HS-27A (cell line): ENCODE measurements at regions not wholly inside any gene's neighbourhood (a gene's known extent, or its start where the extent isn't known, plus 50 kb on each side); places are given as distances from the start of the nearest gene placed in this dataset.

Source experiments
- DNase-seq: peaks from one replicate; pipeline ENCODE4 v3.0.0-alpha.2; 2012; ENCODE audit warnings: low read depth, missing footprints

DNA sequence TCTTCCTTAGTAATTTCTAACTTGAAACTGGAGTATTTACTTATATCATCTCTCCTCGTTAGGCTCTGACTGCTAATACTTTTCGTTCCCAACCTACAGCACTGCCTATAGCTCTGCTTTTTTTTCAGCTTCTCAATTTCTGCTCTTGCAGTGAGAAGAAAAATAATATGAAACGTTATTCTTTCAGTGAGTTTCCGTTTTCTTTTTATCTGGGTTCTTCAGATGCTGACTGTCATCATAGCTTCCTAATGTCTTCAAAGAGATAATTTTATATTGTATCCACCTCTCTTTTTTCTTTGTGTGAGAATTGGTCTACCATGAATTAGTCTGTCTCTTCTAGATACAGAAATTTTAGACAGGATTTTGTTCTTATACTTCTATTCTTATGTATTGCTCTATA lies 454.9 kb downstream of the LMO7 start:
- no peak for DNase-seq

DNA sequence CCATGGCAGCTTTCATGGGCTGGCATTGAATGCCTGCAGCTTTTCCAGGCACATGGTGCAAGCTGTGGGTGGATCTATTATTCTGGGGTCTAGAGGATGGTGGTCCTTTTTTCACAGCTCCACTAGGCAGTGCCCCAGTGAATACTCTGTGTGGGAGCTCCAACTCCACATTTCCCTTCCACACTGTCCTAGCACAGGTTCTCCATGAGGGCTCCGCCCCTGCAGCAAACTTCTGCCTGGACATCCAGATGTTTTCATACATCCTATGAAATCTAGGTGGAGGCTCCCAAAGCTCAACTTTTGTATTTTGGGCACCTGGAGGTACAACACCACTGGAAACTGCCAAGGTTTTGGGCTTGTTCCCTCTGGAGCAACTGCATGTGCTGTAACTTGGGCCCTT lies 450.6 kb downstream of the LMO7 start:
- DNase-seq: no peak

DNA sequence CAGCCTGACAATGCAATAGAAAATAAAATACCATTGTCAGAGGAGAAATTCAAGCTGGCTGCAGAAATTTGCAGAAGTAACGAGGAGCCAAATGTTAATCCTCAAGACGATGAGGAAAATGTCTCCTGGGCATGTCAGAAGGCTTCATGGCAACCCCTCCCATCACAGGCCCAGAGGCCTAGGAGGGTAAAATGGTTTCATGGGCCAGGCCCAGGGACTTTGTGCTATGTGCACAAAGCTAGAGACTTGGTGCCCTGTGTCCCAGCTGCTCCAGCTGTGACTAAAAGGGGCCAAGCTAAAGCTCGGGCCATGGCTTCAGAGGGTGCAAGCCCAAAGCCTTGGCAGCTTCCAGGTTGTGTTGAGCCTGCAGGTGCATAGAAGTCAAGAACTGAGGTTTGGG lies 431.7 kb downstream of the LMO7 start:
- DNase-seq: no peak

DNA sequence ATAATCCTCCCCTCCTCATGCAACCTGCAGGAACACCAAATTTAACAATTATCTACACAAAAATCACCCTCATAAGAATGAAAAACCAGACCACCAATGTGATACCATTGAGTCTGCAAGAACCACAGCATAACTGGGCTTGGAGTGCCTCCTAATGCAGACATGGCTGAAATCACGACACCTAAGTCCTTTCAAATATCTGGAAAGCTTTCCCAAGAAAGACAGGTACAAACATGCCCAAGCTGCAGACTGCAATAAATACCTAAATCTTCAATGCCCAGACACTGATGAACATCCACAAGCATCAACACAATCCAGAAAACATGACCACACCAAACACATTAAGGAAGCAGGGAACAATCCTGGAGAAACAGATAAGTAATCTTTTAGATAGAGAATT lies 417.1 kb downstream of the LMO7 start:
- no peak for DNase-seq

DNA sequence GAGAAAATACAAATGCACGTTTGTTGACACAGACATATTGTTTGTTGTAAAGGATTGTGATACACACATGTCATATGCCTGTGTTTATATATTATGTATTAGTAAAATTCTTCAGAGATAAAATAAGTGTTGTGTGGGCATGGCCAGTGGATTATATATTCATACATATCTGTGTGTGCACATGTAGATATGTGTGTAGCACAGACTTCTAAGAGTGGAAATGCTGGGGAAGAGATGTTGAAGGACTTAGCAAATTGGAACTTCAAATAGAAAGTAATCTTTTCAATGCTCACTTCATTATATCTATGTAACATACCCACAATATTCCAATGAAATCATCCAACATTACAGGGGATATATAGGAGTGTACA lies 413.2 kb downstream of the LMO7 start:
- DNase-seq: no peak

DNA sequence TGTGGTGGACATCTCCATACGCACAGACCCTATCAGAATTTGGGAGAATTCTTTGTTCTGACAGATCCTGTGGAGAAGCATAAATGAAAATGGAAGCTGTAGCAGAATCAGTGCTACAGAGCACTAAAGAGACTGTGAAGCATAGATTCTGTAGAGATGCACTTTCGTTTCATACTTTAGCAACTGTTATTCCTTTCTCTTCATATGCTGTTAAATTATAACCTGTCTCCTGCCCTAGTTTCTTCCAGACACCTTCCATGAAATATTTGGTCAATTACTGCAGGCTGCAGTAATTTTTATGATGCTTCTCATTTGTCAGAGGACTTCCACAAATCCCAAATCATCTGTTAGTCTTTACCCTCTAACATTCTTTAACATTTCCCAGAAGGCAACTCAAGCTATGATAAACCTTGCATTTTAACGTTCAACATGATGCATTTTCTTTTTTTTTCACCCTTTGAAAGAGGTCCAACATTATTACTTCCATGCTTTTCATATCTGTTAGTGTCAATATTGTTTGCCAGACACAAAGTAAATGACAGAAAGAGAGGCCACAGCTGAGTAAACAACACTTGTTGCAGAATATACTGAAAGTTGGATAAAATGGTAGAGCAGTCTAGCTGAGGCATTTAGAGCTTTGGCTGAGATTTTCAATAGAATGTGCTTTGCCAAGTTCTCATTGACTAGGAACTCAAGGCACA lies 412.7 kb downstream of the LMO7 start:
- no peak for DNase-seq

DNA sequence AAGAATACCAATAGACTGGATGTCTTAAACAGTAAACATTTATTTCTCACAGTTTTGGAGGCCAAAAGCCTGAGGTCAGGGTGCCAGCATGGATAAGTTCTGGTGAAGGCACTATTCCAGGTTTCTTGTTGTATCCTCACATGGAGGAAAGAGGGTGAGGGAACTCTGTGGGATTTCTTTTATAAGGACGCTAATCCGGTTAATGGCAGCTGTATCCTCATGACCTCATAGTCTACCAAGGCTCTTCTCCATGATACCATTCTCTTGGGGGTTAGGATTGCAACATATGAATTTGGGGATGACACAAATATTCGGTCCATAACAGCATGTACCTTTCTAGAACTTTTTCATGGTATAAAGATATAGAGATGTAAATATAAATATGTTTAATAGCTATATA lies 412.0 kb downstream of the LMO7 start:
- DNase-seq: no peak

DNA sequence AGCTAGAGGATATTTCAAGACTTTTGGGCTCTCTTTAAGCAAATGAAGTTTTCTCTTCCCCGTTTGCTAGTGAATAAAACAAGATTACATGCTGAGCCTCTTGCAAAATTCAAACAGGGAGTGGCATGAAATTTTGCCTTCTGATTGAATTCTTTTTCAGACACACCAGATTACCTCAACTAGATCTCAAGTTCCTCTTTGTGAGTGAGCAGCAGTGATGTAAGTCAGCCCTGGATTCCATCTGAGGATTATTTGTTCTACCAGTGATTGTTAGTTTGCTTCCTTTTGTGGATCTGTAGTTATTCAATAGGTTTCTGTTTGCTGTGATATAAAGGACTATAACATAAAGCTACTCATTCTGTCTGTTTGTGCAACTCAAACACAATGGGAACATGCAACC lies 407.7 kb downstream of the LMO7 start:
- DNase-seq: no peak

DNA sequence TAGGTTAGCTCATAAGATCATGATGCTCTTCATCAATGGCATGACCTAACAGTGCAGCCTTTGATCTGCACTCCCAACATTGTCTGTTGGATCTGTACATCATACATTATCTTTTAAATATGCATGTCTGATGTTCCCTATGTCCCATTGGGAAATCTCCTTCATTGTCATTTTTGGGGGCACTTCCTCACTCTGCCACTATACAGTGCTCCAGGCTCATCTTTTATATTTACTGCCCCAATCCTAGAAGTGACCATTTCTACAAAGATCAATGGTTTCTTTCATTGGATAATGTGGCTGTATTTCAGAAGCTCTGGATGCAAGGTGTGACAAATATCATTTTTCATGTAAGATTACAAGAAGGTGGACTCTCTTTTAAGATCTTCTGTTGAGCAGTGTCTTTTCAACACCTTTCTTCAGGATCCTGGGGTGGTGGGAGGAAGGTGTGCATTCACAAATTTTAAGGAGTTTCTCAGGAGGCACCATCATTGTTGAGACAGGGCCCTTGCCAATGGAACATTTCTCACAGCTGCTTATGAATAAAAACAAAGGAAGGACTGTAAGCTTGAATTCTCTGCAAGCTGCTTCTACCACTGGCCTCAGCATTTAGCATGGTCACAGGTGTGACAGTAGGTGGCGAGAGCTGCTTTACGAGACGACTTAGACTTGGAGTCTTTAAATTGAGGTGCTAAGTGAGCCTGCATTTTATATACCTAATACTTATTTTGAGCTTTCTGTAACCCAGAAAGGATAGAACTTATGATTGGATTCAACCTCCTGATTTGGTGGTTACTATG lies 403.0 kb downstream of the LMO7 start:
- DNase-seq: no peak

DNA sequence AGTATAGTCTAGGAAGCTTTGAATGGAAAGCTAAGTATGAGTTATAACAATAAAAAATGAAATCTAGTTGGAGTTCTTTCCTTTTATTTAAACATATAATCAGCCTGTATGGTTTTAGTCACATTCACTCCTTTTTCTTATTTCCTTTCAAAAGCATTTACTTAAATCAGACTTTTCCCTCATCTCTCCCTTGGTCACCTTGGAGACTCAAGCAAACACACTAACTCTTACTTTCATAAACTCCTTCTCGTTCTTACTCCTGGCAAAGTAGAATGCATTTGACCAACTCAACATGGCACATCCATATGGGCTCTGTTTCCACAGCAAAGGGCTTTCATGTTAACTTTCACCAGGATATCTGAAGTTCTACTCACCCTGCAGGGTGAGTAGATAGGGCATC lies 400.0 kb downstream of the LMO7 start:
- DNase-seq: no peak

DNA sequence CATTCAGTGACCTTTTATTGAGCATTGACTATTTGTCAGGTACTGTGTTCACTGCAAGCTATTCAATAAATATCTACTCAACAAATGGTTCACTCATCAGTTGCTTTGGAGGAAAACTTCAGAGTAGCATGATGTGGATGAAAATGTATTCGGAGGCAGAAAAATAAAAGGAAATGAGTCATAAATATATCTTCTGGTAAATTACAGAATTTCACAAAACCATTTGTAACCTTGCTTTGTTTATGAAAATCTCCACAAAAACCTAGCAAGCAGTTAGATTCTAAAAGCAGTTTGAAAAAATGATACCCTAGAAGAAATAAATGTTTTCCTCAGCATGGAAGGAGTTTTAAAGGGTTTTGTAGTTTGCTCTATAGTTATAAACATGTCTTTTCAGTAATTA lies 399.6 kb downstream of the LMO7 start:
- DNase-seq: no peak

DNA sequence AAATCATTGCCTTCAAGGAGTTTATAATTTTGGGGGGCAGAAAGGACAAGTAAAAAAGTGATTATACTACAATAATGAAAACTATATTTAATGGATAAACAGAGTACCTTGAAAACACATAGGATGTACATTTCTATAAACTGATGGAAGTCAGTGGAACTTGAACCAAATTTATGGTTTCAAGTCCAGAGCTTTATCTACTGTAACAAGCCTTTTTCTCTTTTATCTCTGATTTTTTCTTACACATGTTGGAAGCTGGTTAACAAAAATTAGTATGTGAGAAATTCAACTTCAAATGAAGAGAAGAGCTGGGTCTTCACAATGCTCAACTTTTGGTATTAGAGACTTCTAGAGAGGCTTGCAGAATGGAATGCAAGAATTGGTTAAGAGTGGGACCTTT lies 393.6 kb downstream of the LMO7 start:
- no peak for DNase-seq

DNA sequence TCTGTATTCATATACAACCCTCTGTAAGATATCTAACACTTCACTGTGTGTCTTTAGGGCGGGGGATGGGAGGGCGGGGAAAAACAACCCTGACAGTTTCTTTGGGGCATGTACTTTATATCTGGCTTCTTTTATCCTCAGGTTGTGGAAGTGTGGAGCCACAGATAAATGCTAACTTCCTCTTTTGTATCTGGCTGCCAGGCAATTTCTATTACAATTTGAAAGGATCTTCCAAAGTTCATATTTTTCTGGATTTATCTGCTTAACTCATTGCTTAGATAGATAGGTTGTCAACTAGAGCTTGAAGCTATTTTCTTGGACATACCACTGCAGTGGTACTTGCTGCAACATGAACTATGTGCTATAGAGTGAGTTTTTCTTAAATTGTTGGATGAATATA lies 393.0 kb downstream of the LMO7 start:
- no peak for DNase-seq

DNA sequence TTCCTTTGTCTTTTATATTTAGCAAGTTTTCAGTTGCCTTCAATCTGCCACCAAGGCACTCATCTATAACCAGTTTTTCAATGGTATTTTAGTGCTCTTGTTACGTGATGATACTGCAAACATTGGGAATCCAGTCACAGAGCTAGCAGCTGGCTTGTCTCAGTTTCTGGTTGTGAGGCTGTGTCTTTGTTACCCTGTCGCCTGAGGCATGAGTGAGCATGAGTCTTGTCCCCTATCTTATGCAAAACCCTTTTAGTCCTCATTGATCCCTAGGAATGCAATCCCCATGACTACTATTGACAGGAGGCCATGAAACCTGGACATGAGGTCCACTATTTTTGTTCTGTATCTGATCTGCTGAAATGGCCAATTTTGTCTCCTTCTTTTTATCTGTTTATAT lies 391.0 kb downstream of the LMO7 start:
- no peak for DNase-seq

DNA sequence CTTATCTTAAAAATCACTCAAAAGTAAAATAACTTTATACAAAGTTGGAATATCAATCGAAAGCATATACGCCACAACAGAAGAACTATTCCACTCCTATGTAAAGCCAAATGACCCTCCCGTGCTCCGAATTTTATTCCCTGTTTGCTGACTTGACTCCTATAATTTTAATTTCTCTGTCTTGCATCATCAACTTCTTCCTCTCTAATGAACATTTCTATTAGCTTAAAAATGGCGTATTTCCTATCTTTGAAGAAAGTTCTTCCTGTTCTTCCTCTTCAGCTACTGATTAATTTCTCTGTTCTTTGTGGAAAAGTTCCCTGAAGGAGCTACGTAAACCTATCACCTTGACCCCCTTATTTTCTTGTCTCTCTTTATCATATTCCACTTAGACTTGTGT lies 389.3 kb downstream of the LMO7 start:
- DNase-seq: no peak

DNA sequence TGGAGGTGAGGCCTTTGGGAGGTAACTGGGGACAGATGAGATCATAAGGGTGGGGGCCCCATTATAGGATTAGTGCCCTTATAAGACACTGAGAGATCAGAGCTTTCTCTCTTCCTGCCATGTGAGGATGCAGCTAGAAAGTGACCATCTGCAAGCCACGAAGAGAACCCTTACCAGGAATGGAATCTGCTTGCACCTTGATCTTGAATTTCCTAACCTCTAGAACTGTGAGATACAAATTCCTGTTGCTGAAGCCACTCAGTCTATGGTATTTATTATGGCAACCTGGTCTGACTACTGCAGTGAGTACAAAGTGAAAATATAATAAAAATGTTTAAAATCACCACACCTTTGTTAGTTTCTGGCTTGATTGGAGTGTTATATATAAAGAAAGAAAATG lies 388.0 kb downstream of the LMO7 start:
- DNase-seq: no peak

DNA sequence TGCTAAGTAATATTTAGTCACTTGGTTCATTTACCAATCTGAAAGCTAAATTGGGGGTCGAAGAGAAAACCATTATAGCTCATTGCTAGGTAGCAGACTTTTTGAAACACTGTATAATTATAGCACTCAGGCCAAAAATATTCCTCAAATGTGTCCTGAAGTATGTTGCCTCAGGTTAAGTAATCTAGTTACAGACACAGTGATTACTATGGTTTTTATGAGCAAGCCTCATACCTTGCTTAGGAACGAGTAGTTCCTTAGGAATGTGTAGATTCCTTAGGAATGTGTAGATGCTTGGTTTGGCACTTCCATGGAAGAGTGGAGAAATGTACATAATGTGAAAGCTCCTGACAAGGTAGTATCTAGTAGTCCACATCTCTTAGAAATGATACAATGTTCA lies 387.5 kb downstream of the LMO7 start:
- DNase-seq: no peak

DNA sequence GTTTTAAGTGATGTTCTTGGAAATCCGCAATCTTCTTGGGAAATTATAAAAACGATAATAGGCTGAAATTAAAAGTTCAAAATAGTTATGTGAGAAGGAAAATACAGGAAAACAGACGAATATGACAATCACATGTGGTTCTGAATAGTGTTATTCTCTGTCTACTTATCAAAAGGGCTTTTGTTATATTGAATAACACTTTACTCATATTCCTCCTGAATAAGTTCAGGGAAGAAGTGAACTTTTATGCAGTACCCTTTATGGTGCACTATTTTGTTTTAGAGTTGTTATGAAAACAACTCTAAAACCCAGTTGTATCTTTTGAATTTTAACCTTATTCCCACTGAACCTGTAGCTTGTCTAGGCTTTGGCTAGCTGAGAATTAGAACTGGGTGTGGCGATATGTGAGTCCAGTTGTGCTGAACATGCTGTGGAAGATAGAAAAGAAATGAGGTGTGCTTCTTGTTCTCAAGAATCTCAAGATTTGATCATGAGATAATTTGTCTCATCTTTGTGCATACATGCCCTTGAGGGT lies 384.4 kb downstream of the LMO7 start:
- DNase-seq: no peak

DNA sequence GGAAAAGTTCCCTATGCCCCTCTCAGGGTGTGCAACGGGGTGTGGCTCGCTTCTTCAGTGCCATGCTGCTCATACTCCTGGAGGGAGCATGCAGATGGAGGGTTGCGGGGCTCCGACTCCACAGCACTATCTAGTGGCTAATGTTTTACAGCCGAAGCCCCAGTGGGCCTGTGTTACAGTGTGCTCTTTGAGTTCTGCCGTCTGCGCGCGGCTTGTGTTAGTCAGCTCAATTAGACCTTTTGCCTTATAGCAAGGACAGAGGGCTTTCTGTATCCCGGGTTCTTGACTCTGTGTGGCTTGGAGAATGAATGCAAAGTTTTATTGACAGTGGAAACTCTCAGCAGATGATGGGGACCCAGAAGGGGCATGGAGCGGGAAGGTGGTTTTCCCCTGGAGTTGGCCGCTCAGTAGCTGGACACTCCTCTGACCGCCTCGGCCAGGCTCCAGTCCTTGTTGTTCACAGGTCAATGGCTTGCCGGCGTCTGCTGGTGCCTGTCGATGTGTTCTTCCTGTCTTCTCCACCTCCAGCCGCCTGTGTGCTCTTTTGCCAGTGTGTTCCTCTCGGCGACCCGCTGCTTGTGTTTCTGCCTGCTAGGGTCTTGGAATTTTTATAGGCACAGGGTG lies 383.4 kb downstream of the LMO7 start:
- DNase-seq: no peak

DNA sequence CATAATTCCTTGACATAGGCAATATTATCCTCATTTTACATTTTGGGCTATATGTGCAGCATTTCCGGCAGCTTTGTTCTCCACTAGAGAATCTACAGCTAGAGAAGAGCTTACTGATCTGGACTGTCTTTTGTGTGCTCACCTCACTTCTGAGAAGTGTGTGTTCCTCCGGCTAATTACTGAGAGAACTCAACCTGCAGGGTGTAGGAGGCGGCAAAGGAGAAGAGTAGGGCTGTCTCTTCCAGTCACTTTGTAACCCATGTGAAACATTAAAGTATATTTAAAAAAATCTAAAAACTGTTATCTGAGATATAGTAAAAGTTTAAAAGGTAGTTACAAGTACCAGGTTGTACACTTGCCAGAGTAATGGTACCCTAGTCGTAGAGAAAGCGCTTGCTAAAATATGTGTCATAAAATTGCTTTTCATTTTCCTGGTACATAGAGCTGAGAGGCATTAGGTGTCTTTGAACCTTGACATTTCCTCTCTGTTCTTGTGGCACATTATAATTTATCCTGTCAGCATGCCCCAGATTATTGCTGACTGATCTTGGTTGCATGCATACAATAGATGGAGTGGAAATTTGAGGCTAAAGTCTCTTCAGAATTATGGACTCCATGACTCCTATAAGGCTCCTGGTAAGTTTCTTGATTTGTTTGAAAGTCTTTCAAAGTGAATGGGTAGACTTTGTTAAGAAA lies 381.9 kb downstream of the LMO7 start:
- DNase-seq: no peak

DNA sequence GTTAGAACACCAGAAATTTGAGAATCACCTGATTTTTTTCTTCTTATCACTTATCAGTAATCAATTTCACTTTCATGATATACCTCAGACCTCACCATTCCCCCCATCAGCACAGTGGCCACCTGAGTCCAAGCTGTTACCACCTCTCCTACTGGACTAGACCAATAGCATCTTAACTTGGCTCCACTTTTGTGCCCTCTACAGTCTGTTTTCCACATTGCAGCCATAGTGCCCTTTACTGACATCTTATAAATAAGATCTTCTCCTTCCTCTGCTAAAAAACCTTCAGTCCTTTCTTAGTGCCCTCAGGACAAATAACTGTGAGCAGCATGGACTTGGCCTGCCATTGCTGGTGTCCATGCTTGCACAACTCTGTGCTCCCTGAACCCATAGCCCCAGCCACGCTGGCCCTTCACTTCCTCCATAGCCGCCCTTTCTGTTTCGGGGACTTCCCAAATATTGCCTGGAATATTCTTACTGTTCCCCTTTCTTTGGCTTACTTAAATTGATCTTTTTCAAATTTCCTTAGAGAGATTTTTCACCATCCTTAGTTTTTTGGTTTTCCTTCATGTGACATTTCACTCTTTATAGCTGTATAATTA lies 380.8 kb downstream of the LMO7 start:
- DNase-seq: no peak
